K562 (cell line): ENCODE measurements at regions not wholly inside any gene's neighbourhood (a gene's known extent, or its start where the extent isn't known, plus 50 kb on each side); places are given as distances from the start of the nearest gene placed in this dataset.

Source experiments
- CBX1 ChIP-seq: sonication (generic); IDR thresholded peaks from 2 replicates; pipeline ENCODE4 v1.6.1; 2016; ENCODE audit warnings: antibody characterized with exemption, low read depth, mild to moderate bottlenecking
- CTCF ChIP-seq, 3 experiments: IDR thresholded peaks in 2 of 3; conservative IDR thresholded peaks in 1 of 3; 2 replicates each; pipeline ENCODE4 v1.5.1; 2011 to 2012; ENCODE audit warnings: low read length in 3 of 3, mild to moderate bottlenecking in 3 of 3, control low read depth in 2 of 3, improper control_type of control experiment in 1 of 3, inconsistent platforms in 1 of 3, low read depth in 1 of 3, mixed read lengths in 1 of 3, moderate library complexity in 1 of 3; ENCODE audit not compliant: insufficient read depth in 2 of 3
- EZH2 ChIP-seq: IDR thresholded peaks from 2 replicates; pipeline ENCODE4 v1.6.1; 2012; ENCODE audit warnings: low read depth, mild to moderate bottlenecking, inconsistent platforms, low read length, borderline replicate concordance
- JUN ChIP-seq, 2 experiments: sonication (generic) in 1 of 2; formaldehyde crosslinking in 1 of 2; IDR thresholded peaks; 2 replicates each; pipeline versions ENCODE4 v1.6.1 to v1.8.0; 2012 to 2022; ENCODE audit warnings: borderline replicate concordance in 2 of 2, mild to moderate bottlenecking in 2 of 2, improper control_type of control experiment in 1 of 2, low read depth in 1 of 2, low read length in 1 of 2, missing genetic modification reagents in 1 of 2
- KLF16 ChIP-seq: IDR thresholded peaks from 2 replicates; pipeline ENCODE4 v1.6.1; 2016; ENCODE audit warnings: antibody characterized with exemption
- PML ChIP-seq: IDR thresholded peaks from 2 replicates; pipeline ENCODE4 v1.6.1; 2012; ENCODE audit warnings: low read length, inconsistent platforms
- RBBP5 ChIP-seq: fragments of 200-600 bp; sonication (generic); IDR thresholded peaks from 2 replicates; pipeline ENCODE4 v1.6.1; 2012; ENCODE audit warnings: borderline replicate concordance, mild to moderate bottlenecking, low read length, control low read depth, inconsistent platforms; ENCODE audit not compliant: insufficient read depth, poor library complexity, severe bottlenecking
- SAP30 ChIP-seq: fragments of 200-600 bp; sonication (generic); IDR thresholded peaks from 2 replicates; pipeline ENCODE4 v1.6.1; 2012; ENCODE audit warnings: borderline replicate concordance, low read depth, mild to moderate bottlenecking, moderate library complexity, low read length, control low read depth, inconsistent platforms; ENCODE audit not compliant: insufficient read depth, poor library complexity, severe bottlenecking
- TAF1 ChIP-seq: IDR thresholded peaks from 2 replicates; pipeline ENCODE4 v1.6.1; 2011; ENCODE audit warnings: mild to moderate bottlenecking, low read length, moderate library complexity; ENCODE audit not compliant: insufficient read depth, control insufficient read depth, severe bottlenecking; ENCODE audit errors: extremely low read depth
- THAP12 ChIP-seq: fragments of 250-450 bp; sonication (Bioruptor Pico); IDR thresholded peaks from 2 replicates; pipeline ENCODE4 v1.9.0; 2021; ENCODE audit warnings: mild to moderate bottlenecking, inconsistent platforms
- YY1 ChIP-seq, 3 experiments: IDR thresholded peaks; 2 replicates each; pipeline ENCODE4 v1.6.1; 2011; ENCODE audit warnings: low read length in 2 of 3, mild to moderate bottlenecking in 2 of 3, moderate library complexity in 2 of 3, borderline replicate concordance in 1 of 3, control low read depth in 1 of 3, low read depth in 1 of 3; ENCODE audit not compliant: insufficient read depth in 3 of 3, insufficient replicate concordance in 2 of 3, control insufficient read depth in 1 of 3, insufficient read length in 1 of 3; ENCODE audit errors: extremely low read depth in 1 of 3
- ZFP36 ChIP-seq: fragments of 150-350 bp; IDR thresholded peaks from 2 replicates; pipeline ENCODE4 v1.6.1; 2018; ENCODE audit warnings: low read length, low read depth; ENCODE audit not compliant: partially characterized antibody
- ZFPM2 ChIP-seq: fragments of 250-450 bp; sonication (Bioruptor Pico); IDR thresholded peaks from 2 replicates; pipeline ENCODE4 v1.5.1; 2022; ENCODE audit warnings: mild to moderate bottlenecking
- ZNF740 ChIP-seq, 3 experiments: fragments of 200-800 bp in 1 of 3; sonication (Bioruptor generic) in 1 of 3; sonication (generic) in 1 of 3; formaldehyde crosslinking in 1 of 3; IDR thresholded peaks; 2 replicates each; pipeline versions ENCODE4 v1.6.1 to v1.8.0; 2016 to 2022; ENCODE audit warnings: mild to moderate bottlenecking in 2 of 3, missing compliant biosample characterization in 2 of 3, missing genetic modification characterization in 2 of 3, missing genetic modification reagents in 1 of 3

GRCh38 chr4:180652533-180652932, 1590.7 kb upstream of the TENM3 start:
- TF ChIP-seq ZNF740 (CRISPR knock-in tag; IDR thresholded peaks at IDR 0.05): no peak
- TF ChIP-seq ZNF740 (tag; IDR thresholded peaks at IDR 0.05): no peak
- TF ChIP-seq ZFP36: no peak
- TF ChIP-seq SAP30: no peak
- TF ChIP-seq JUN (IDR thresholded peaks at IDR 0.05; ENCODE audit: borderline replicate concordance, low read depth, low read length): no peak
- TF ChIP-seq JUN (CRISPR knock-in tag; IDR thresholded peaks at IDR 0.05; ENCODE audit: borderline replicate concordance): no peak
- no peak for TF ChIP-seq PML
- TF ChIP-seq KLF16: no peak
- TF ChIP-seq TAF1: no peak
- no peak for TF ChIP-seq EZH2
- TF ChIP-seq YY1 (IDR thresholded peaks at IDR 0.05; ENCODE audit: borderline replicate concordance in 1 of 3, control insufficient read depth in 1 of 3, extremely low read depth in 1 of 3, insufficient read depth in 3 of 3, insufficient read length in 1 of 3, insufficient replicate concordance in 2 of 3, low read depth in 1 of 3, low read length in 2 of 3): no peak
- TF ChIP-seq ZFPM2 (CRISPR knock-in tag): no peak
- no peak for TF ChIP-seq THAP12 (CRISPR knock-in tag)
- no peak for TF ChIP-seq CBX1
- TF ChIP-seq CTCF (IDR thresholded peaks at IDR 0.05 in 2 of 3, conservative IDR thresholded peaks at IDR 0.05 in 1 of 3; ENCODE audit: insufficient read depth in 2 of 3, low read depth in 1 of 3, low read length in 3 of 3): no peak
- no peak for TF ChIP-seq RBBP5
